H1 (cell line): ENCODE measurements at regions not wholly inside any gene's neighbourhood (a gene's known extent, or its start where the extent isn't known, plus 50 kb on each side); places are given as distances from the start of the nearest gene placed in this dataset.

Experiments used
- CTCF ChIA-PET: fragments of 300-600 bp; sonication (Branson Sonifier 250); formaldehyde crosslinking; loops from one replicate; lab custom pipeline; 2021; ENCODE audit not compliant: partially characterized antibody; lab: Charles Lee
- POLR2A ChIA-PET: fragments of 300-600 bp; sonication (Branson Sonifier 250); formaldehyde crosslinking; loops from one replicate; lab custom pipeline; 2021; ENCODE audit warnings: inconsistent platforms; ENCODE audit not compliant: partially characterized antibody; lab: Charles Lee
- DNase-seq, 2 experiments: peaks; one replicate each; pipeline versions ENCODE4 v3.0.0 to v3.0.0-alpha.2; 2010 to 2022; ENCODE audit warnings: low spot score in 2 of 2, low read depth in 1 of 2, mixed read lengths in 1 of 2
- FAIRE-seq: peaks from 2 replicates; lab custom pipeline; 2011; peaks lifted over from hg19 to GRCh38; lab: Jason Lieb, UNC
- H2AFZ ChIP-seq: 2 replicates; pipeline ENCODE4 v1.8.1; 2012; ENCODE audit warnings: low read length, inconsistent platforms
- H2AK5ac ChIP-seq: 2 replicates; pipeline ENCODE4 v1.6.1; 2013; ENCODE audit warnings: low read depth, low read length
- H2BK120ac ChIP-seq: replicated peaks from 2 replicates; pipeline ENCODE3; 2013; ENCODE audit warnings: low read depth, low read length, inconsistent platforms
- H2BK12ac ChIP-seq: 2 replicates; pipeline ENCODE4 v1.6.1; 2013; ENCODE audit warnings: low read depth, low read length
- H2BK15ac ChIP-seq: 2 replicates; pipeline ENCODE4 v1.6.1; 2013; ENCODE audit warnings: low read length
- H2BK20ac ChIP-seq: 2 replicates; pipeline ENCODE4 v1.6.1; 2013; ENCODE audit warnings: low read length
- H2BK5ac ChIP-seq: 2 replicates; pipeline ENCODE4 v1.6.1; 2013; ENCODE audit warnings: low read depth, low read length
- H3K14ac ChIP-seq: 2 replicates; pipeline ENCODE4 v1.6.1; 2013; ENCODE audit warnings: inconsistent platforms; ENCODE audit not compliant: insufficient read length
- H3K18ac ChIP-seq: 2 replicates; pipeline ENCODE4 v1.6.1; 2013; ENCODE audit warnings: low read length; ENCODE audit errors: extremely low read depth
- H3K23ac ChIP-seq: 2 replicates; pipeline ENCODE4 v1.6.1; 2013; ENCODE audit warnings: inconsistent platforms; ENCODE audit not compliant: insufficient read length
- H3K23me2 ChIP-seq: 2 replicates; pipeline ENCODE4 v1.6.1; 2013; ENCODE audit warnings: low read depth, low read length
- H3K27ac ChIP-seq: 2 replicates; pipeline ENCODE4 v1.6.1; 2011; ENCODE audit warnings: low read depth, low read length, inconsistent platforms
- H3K27me3 ChIP-seq, 4 experiments: replicated peaks in 1 of 4; 1 replicate in 1 of 4; 2 replicates in 3 of 4; pipeline versions ENCODE4 v1.6.1 to v1.8.1; 2011 to 2013; ENCODE audit warnings: low read length in 3 of 4, mild to moderate bottlenecking in 3 of 4, inconsistent platforms in 2 of 4, mixed read lengths in 2 of 4, moderate library complexity in 1 of 4; ENCODE audit not compliant: control insufficient read depth in 3 of 4, insufficient read depth in 3 of 4; ENCODE audit errors: extremely low read depth in 1 of 4
- H3K36me3 ChIP-seq, 4 experiments: 2 replicates each; pipeline versions ENCODE4 v1.6.1 to v1.8.1; 2011 to 2013; ENCODE audit warnings: mild to moderate bottlenecking in 4 of 4, low read length in 3 of 4, moderate library complexity in 2 of 4, control low read depth in 1 of 4, inconsistent platforms in 1 of 4; ENCODE audit not compliant: insufficient read depth in 4 of 4, control insufficient read depth in 2 of 4
- H3K4ac ChIP-seq: replicated peaks from 2 replicates; pipeline ENCODE3; 2013; ENCODE audit warnings: low read length, low read depth, mixed read lengths, inconsistent platforms; ENCODE audit not compliant: insufficient read length
- H3K4me1 ChIP-seq, 4 experiments: replicated peaks in 1 of 4; 1 replicate in 1 of 4; 2 replicates in 3 of 4; pipeline versions ENCODE4 v1.6.1 to v1.8.1; 2011 to 2013; ENCODE audit warnings: low read length in 3 of 4, inconsistent platforms in 2 of 4, mixed read lengths in 1 of 4; ENCODE audit not compliant: insufficient read depth in 4 of 4, control insufficient read depth in 3 of 4
- H3K4me2 ChIP-seq, 2 experiments: 2 replicates each; pipeline versions ENCODE4 v1.6.1 to v1.8.1; 2011 to 2013; ENCODE audit warnings: low read depth in 2 of 2, low read length in 2 of 2, control low read depth in 1 of 2, inconsistent platforms in 1 of 2, mild to moderate bottlenecking in 1 of 2; ENCODE audit not compliant: insufficient read depth in 1 of 2
- H3K4me3 ChIP-seq, 4 experiments: fragments of 200-600, 300-600 bp in 1 of 4; sonication (generic), shearing (Covaris generic), sonication (Bioruptor Twin) in 1 of 4; 2 replicates each; pipeline versions ENCODE4 v1.5.1 to v1.8.1; 2011 to 2016; ENCODE audit warnings: low read length in 4 of 4, low read depth in 3 of 4, control low read depth in 2 of 4, inconsistent platforms in 2 of 4, mild to moderate bottlenecking in 2 of 4, mixed read lengths in 1 of 4, moderate library complexity in 1 of 4; ENCODE audit not compliant: insufficient read depth in 2 of 4; ENCODE audit errors: extremely low read depth in 1 of 4
- H3K56ac ChIP-seq: replicated peaks from 2 replicates; pipeline ENCODE3; 2013; ENCODE audit warnings: low read depth, mild to moderate bottlenecking, mixed read lengths, low read length, inconsistent platforms; ENCODE audit not compliant: insufficient read length
- H3K79me1 ChIP-seq: 2 replicates; pipeline ENCODE4 v1.6.1; 2013; ENCODE audit warnings: low read depth, low read length, control low read depth
- H3K79me2 ChIP-seq, 2 experiments: 2 replicates each; pipeline versions ENCODE4 v1.6.1 to v1.8.1; 2012 to 2013; ENCODE audit warnings: low read length in 2 of 2, mild to moderate bottlenecking in 2 of 2, inconsistent platforms in 1 of 2; ENCODE audit not compliant: insufficient read depth in 2 of 2, control insufficient read depth in 1 of 2
- H3K9ac ChIP-seq, 4 experiments: replicated peaks in 1 of 4; 1 replicate in 1 of 4; 2 replicates in 3 of 4; pipeline versions ENCODE4 v1.6.1 to v1.8.1; 2011 to 2013; ENCODE audit warnings: low read depth in 3 of 4, low read length in 3 of 4, control low read depth in 2 of 4, mild to moderate bottlenecking in 2 of 4, moderate library complexity in 2 of 4, inconsistent platforms in 1 of 4; ENCODE audit errors: extremely low read depth in 1 of 4
- H3K9me3 ChIP-seq, 2 experiments: 2 replicates each; pipeline versions ENCODE4 v1.6.1 to v1.8.1; 2012 to 2013; ENCODE audit warnings: mild to moderate bottlenecking in 2 of 2, moderate library complexity in 2 of 2, control low read depth in 1 of 2, inconsistent platforms in 1 of 2, low read depth in 1 of 2, low read length in 1 of 2, mixed read lengths in 1 of 2; ENCODE audit not compliant: insufficient read depth in 2 of 2
- H4K20me1 ChIP-seq, 2 experiments: replicated peaks in 1 of 2; 2 replicates each; pipeline versions ENCODE3 to v1.8.1; 2011 to 2013; ENCODE audit warnings: inconsistent platforms in 2 of 2, low read length in 2 of 2, mild to moderate bottlenecking in 1 of 2; ENCODE audit not compliant: insufficient read depth in 2 of 2, control insufficient read depth in 1 of 2
- H4K5ac ChIP-seq: 2 replicates; pipeline ENCODE4 v1.6.1; 2013; ENCODE audit warnings: low read length, low read depth, mixed read lengths, inconsistent platforms; ENCODE audit not compliant: insufficient read length
- H4K8ac ChIP-seq: 2 replicates; pipeline ENCODE4 v1.8.0; 2013; ENCODE audit warnings: mild to moderate bottlenecking, moderate library complexity, low read length, inconsistent platforms; ENCODE audit not compliant: insufficient read depth; ENCODE audit errors: extremely low read depth
- H4K91ac ChIP-seq: replicated peaks from 2 replicates; pipeline ENCODE3; 2013; ENCODE audit warnings: low read length, mixed read lengths, inconsistent platforms; ENCODE audit not compliant: insufficient read length
- E2F6 ChIP-seq: IDR thresholded peaks from 2 replicates; pipeline ENCODE4 v1.6.1; 2012; ENCODE audit warnings: inconsistent platforms
- GTF2F1 ChIP-seq: IDR thresholded peaks from 2 replicates; pipeline ENCODE4 v1.6.1; 2012; ENCODE audit warnings: low read depth, low read length, improper control_type of control experiment, borderline replicate concordance
- KDM4A ChIP-seq: IDR thresholded peaks from one replicate; pipeline ENCODE4 v1.7.1; 2012; ENCODE audit warnings: low read depth, mild to moderate bottlenecking, moderate library complexity, low read length, inconsistent platforms; ENCODE audit not compliant: severe bottlenecking
- RNF2 ChIP-seq: fragments of 200-900, 300-1000 bp; sonication (generic); IDR thresholded peaks from 2 replicates; pipeline ENCODE4 v1.7.1; 2016; ENCODE audit warnings: borderline replicate concordance, low read depth, mild to moderate bottlenecking, antibody characterized with exemption, low read length; ENCODE audit not compliant: poor library complexity, severe bottlenecking; ENCODE audit errors: missing control alignments
- SP4 ChIP-seq: IDR thresholded peaks from 2 replicates; pipeline ENCODE4 v1.6.1; 2012; ENCODE audit warnings: low read length, inconsistent platforms
- SUZ12 ChIP-seq: fragments of 200-600 bp; sonication (generic); IDR thresholded peaks from 2 replicates; pipeline ENCODE4 v1.6.1; 2012; ENCODE audit warnings: mild to moderate bottlenecking, inconsistent platforms, low read length, moderate library complexity, mixed read lengths
- WGBS, 2 experiments: shearing (Covaris generic) in 1 of 2; methylation state at CpG; one replicate each; pipeline versions ENCODE4 v1.1.6 to v1.1.7; 2013 to 2015; ENCODE audit warnings: low lambda C conversion rate in 2 of 2, mixed read lengths in 2 of 2, inconsistent platforms in 1 of 2, low coverage in 1 of 2, missing lambda C conversion rate in 1 of 2; ENCODE audit not compliant: insufficient replicate concordance in 2 of 2, insufficient coverage in 1 of 2, insufficient read length in 1 of 2; ENCODE audit errors: extremely low coverage in 1 of 2, missing lambda C conversion rate in 1 of 2; 5-methylcytosine and 5-hydroxymethylcytosine counted together

- no peak for FAIRE-seq
- no peaks in the 10 kb centered on the region for H3K79me1 ChIP-seq
- no peak for TF ChIP-seq E2F6
- TF ChIP-seq GTF2F1 = no peak
- no peak for TF ChIP-seq RNF2
- no peak for TF ChIP-seq SUZ12
- no peak for TF ChIP-seq KDM4A
- no peak for TF ChIP-seq SP4
- TF ChIP-seq, all 59 proteins: peak for 0
Measured at GRCh38 chr6:85353012-85353411, 96.9 kb upstream of the NT5E start.

More at GRCh38 chr6:85353012-85353411, 96.9 kb upstream of the NT5E start:
- H3K36me3 ChIP-seq = no peaks in the 10 kb centered on the region
- H3K56ac ChIP-seq = no peak overlapping the region
- H2BK12ac ChIP-seq = no peak overlapping the region
- no peaks in the 10 kb centered on the region for H3K79me2 ChIP-seq
- H3K23me2 ChIP-seq = no peaks in the 10 kb centered on the region
- ChIA-PET POLR2A (no interaction called here), CTCF (interaction anchor here (1.2 to 4.8 kb wide), 3 partner anchors 9 to 184 kb away, joined by 3 to 153 read pairs (median 4); no protein-coding TSS in a partner anchor)
- no peak overlapping the region for H2BK20ac ChIP-seq
- H4K91ac ChIP-seq = no peak overlapping the region
- H3K4me3 ChIP-seq = no peak overlapping the region
- no peaks in the 10 kb centered on the region for H3K4me1 ChIP-seq
- H3K27ac ChIP-seq = no peak overlapping the region
- no peak overlapping the region for H2AFZ ChIP-seq
- H4K5ac ChIP-seq = no peak overlapping the region
- H4K20me1 ChIP-seq = no peaks in the 10 kb centered on the region
- H3K18ac ChIP-seq = no peak overlapping the region
- DNase-seq = no peak
- H3K23ac ChIP-seq = no peak overlapping the region
- H2BK5ac ChIP-seq = no peak overlapping the region
- WGBS, 2 experiments = 91% methylated on average over 3 of the region's 3 CpGs; no CpG with 5 or more reads in 1 of the 2 experiments
- H2AK5ac ChIP-seq = no peak overlapping the region
- H3K4me2 ChIP-seq = no peak overlapping the region
- no peak overlapping the region for H3K14ac ChIP-seq
- no peak overlapping the region for H4K8ac ChIP-seq
- no peak overlapping the region for H2BK120ac ChIP-seq
- no peaks in the 10 kb centered on the region for H3K27me3 ChIP-seq
- no peaks in the 10 kb centered on the region for H3K9me3 ChIP-seq
- H2BK15ac ChIP-seq = no peak overlapping the region
- no peak overlapping the region for H3K4ac ChIP-seq
- no peak overlapping the region for H3K9ac ChIP-seq
